ENCODE measurements at regions not wholly inside any gene's neighbourhood (a gene's known extent, or its start where the extent isn't known, plus 50 kb on each side); places are given as distances from the start of the nearest gene placed in this dataset.
"Not testable (repeated sequence)": the region's sequence is repeated elsewhere in the genome, so short reads cannot be mapped to it uniquely, and the experiment has no call there.

DNA sequence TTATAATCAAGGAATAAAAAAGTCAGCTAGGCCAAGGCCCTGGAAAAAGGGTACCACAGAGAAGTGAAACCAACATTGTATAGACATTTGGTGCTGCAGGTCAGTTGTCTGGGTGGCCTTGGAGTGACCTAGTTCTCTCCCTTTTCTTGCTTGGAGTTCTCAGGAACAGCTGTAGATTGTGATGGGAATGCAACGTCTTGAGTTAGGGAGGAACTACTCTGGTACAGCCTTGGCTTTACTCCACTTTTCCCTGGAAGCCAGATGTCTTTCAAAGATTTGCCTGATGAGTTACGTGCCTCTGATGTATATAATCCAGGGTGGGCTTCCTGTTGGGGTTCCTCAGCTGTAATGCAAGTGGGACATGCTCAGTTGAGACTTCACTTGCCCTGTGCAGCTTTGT lies 694.7 kb downstream of the HTR1B start:
- DNase-seq: no peak

DNA sequence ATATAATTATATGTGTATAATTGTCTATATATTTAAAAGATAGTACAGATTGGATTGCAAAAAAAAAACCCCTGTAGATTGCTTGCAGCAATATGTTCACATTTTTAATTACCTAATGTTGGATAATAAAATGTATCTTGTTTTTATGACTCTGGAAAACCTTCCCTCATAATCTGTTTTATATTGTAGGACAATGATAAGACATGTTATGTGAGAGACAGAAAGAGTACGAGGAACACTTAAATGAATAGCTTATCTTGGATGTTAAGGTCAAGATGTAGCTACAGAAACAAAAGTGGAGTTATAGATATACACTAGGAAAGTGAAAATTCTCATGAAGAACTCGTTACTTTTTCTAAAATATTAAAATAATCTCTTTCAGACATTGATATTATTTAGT lies 691.6 kb upstream of the IMPG1 start:
- no peak for DNase-seq

- no peak for DNase-seq
Measured at GRCh38 chr6:76752841-76753240, 680.4 kb upstream of the IMPG1 start.

DNA sequence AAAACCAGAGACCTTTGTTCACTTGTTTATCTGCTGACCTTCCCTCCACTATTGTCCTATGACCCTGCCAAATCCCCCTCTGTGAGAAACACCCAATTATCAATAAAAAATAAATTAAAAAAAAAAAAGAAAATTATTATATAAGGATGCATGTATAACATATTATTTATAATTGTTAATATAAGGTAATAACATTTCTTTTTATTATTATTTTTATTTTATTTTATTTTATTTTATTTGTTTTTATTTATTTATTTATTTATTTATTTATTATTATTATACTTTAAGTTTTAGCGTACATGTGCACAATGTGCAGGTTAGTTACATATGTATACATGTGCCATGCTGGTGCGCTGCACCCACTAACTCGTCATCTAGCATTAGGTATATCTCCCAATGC lies 672.9 kb upstream of the IMPG1 start:
- DNase-seq: not testable (repeated sequence)

DNA sequence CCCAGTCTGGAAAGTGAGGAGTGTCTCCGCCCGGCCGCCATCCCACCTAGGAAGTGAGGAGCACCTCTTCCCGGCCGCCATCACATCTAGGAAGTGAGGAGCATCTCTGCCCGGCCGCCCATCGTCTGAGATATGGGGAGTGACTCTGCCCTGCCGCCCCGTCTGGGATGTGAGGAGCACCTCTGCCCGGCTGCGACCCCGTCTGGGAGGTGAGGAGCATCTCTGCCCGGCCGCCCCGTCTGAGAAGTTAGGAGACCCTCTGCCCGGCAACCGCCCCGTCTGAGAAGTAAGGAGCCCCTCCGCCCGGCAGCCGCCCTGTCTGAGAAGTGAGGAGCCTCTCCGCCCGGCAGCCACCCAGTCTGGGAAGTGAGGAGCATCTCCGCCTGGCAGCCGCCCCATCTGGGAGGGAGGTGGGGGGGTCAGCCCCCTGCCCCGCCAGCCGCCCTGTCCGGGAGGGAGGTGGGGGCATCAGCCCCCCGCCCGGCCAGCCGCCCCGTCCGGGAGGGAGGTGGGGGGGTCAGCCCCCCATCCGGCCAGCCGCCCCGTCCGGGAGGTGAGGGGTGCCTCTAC lies 671.8 kb upstream of the IMPG1 start:
- not testable (repeated sequence) for DNase-seq

GRCh38 chr6:76742919-76743318 lies 670.5 kb upstream of the IMPG1 start:
- no peak for DNase-seq

- no peak for DNase-seq
Measured at GRCh38 chr6:76719449-76719848, 647.0 kb upstream of the IMPG1 start.

- DNase-seq: no peak
Measured at GRCh38 chr6:76708641-76709331, 636.3 kb upstream of the IMPG1 start.

GRCh38 chr6:76707630-76708029 lies 635.2 kb upstream of the IMPG1 start:
- DNase-seq: no peak

DNA sequence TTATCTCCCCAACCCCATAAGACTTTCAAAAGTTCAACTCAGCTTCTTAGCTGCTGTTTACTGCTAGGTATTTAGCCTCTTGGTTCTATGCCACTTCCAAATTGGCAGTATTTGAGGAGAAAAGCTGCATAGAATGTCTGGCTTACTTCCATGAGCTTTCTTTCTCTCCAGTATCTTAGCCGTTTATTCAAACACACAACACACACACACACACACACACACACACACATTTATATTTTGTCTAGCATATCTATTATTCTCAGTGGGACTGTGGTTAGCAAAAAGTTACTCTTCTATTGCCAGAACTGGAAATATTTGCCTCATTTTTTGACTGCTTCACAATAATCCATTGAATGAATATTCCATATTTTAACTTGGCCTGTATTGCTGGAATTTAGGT lies 634.2 kb upstream of the IMPG1 start:
- DNase-seq: no peak

DNA sequence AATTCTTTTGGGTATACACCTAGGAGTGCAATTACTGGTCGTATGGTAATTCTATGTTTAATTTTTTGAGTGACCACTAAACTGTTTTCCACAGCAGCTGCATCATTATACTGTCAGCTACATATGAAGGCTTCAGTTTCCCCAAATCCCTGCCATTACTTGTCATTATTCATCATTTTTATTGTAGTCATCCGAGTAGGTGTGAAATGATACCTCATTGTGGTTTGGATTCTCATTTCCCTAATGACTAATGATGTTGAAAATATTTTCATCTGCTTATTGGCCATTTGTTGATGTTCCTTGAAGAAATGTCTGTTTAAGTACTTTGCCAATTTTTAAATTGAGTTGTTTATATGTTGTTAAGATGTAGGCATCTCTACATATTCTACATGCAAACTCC lies 633.6 kb upstream of the IMPG1 start:
- DNase-seq: no peak

DNA sequence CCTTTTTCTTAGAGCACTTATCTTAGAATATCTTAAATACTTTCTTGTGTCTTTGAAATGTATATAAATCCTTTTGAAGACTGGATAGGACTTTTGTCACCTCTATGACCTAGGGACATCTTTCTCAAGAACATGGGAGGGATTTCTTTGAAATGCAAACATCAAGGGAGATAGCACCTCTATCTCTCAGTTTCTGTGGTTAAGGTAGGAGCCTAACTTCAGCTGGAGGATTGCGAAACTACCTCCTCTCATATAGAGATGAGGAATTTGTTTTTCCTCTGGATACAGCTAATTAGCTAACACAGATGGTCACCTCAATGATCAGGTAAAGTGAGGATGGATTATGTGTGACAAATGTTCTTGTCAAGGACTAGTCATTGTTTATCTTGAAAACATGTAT lies 631.3 kb upstream of the IMPG1 start:
- DNase-seq: no peak

- no peak for DNase-seq
Measured at GRCh38 chr6:76703285-76703684, 630.8 kb upstream of the IMPG1 start.

DNA sequence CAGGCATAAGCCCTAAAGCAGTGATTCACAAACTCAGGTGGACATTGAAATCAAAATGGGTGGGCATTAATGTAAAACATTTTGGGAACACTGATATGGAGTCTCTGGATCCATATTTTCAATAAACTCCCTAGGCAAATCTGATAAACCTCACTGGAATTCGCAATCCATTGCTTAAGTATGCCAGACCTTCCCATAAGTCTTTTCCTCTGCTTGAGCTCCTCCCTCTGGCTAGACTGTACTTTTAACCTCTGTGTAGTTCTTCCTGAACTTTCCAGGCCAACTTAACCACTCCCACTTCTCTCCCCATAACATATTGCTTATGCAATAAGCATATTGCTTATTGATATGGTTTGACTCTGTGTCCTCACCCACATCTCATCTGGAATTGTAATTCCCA lies 629.7 kb upstream of the IMPG1 start:
- no peak for DNase-seq

GRCh38 chr6:76701610-76702009 lies 629.1 kb upstream of the IMPG1 start:
- DNase-seq: no peak

DNA sequence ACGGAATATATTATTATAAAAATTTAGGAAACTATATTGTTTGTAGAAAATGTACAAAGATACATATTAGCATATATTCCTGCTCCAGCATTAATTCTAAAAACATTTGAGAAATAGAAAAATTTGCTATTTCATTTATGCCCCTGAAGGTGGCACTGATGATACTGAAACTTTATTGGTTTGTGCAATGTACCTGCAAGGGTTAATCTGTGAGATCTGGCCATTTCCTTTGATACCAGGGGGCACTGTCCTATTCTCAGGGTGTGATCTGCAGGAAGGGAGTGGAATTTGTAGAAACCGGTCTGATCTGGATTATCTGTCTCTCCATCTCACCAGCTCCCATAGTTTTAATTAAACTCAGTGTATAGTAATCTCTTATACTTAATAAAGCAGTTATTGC lies 625.1 kb upstream of the IMPG1 start:
- no peak for DNase-seq

DNA sequence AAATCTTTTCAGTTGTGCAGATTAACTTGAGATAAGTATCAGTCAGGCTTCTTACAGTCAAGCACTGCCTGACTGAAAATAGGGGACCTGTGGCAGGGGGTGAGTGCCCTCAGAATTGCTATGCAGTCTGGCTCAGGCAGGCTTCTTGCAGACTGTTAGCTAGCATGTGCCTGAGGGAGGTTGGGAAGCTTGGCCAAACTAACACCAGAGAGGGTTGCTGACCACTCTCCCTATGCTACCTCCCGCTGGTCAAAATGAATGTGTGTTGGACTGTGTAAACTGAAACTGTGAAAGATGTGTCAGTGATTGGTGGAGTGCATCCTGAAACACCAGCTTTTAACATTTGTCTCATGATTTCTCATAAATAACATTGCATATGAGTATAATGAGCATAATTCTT lies 622.3 kb upstream of the IMPG1 start:
- no peak for DNase-seq

GRCh38 chr6:76684875-76685274 lies 612.4 kb upstream of the IMPG1 start:
- DNase-seq: no peak

DNA sequence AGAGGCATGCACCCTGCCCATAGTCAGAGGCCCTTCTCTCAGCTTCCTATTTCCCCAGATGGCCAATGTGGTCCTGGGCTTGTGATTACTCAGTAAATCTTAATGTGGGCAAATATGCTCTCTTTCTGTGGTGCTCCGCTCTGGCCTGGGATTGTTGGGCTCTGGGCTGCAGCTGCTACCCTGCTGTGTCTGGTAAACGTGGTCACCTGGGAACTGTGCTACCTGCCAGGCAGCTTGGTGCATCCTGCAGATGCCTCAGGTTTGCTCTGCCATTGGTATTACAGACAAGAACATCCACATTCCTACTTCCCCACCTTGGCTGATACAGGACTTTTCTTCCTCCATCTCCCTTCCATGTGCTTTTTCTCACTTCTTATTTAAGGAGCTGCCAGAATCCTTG lies 611.5 kb upstream of the IMPG1 start:
- DNase-seq: no peak

GRCh38 chr6:76682842-76683241 lies 610.4 kb upstream of the IMPG1 start:
- DNase-seq: no peak

GRCh38 chr6:76681781-76682180 lies 609.3 kb upstream of the IMPG1 start:
- DNase-seq: no peak

DNA sequence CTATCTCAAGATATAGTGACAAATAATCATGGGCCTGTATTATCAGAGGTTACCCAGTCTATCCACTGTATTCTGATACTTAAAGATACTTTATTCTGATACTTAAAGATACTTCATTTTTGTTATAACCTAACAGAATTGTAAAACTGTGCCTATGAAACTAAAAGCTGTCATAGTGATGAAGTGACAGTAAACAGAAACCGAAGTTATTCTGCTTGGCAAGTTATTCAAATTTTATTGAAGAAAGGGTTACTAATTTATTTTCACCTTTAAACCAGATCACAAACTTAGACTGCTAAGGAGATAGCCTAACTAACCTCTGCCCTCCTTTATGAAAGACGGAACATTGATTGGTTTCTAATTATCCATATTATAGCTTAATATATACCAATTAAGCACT lies 604.6 kb upstream of the IMPG1 start:
- DNase-seq: no peak

GRCh38 chr6:76671751-76672150 lies 599.3 kb upstream of the IMPG1 start:
- no peak for DNase-seq

DNA sequence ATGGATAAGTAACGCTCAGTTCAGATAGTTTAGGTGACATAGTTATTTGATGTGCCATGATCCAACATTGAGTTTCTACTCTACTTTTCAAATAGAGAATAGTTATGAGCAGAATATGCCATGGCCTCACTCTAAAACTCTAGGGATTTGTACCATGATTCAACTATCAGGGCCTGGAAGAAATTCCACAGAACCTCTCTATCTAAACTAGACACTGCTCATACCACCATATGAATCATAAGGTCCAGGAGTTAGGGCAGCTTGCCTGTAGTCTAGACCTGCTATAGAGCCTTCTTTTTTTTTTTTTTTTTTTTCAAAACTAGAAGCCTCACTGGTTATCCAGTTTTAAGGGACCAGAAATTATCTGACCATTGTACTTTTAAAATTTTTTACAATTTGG lies 571.8 kb upstream of the IMPG1 start:
- DNase-seq: no peak

DNA sequence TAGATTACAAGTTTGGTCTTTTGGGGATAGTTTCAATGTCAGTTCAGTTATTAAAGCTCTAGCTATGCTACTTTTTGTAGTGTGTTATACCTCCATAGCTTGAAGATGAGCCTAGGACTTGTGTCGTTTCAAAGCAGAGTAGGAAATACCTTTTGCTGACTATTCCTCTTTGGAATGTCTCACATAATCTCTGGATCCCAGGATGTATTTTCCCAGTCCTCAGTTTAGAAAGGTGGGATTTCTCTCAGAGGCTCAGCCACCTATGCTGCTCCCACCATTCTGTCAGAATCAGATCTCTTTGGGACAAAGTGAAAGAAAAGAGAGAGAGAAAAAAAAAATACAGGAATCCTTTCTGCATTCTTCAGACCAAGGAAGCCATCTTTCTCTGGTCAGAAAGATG lies 567.5 kb upstream of the IMPG1 start:
- no peak for DNase-seq

Data from NCI-H1930 (cell line).